Activated T-cell treated with anti-CD3 and anti-CD28 coated beads, Interleukin-2, amount 50 U/mL, for 72 hours (primary cell): ENCODE measurements at regions not wholly inside any gene's neighbourhood (a gene's known extent, or its start where the extent isn't known, plus 50 kb on each side); places are given as distances from the start of the nearest gene placed in this dataset.

Source experiments
- ATAC-seq, 2 donors: fragments of 150-1000 bp; cut with Tn5 transposase; replicated peaks in 1 of 2; 2 replicates each; pipeline ENCODE4 v1.10.0; 2021; ENCODE audit warnings: moderate library complexity in 2 of 2, mild to moderate bottlenecking in 1 of 2
- DNase-seq, 2 donors: peaks; one replicate each; pipeline ENCODE4 v3.0.0; 2021 to 2022; ENCODE audit warnings: mixed read lengths in 1 of 2
- H3K27ac Mint-ChIP-seq: one replicate; pipeline ENCODE4 v1.8.0; 2022; ENCODE audit warnings: mild to moderate bottlenecking, moderate library complexity, mixed read lengths
- H3K27me3 Mint-ChIP-seq: one replicate; pipeline ENCODE4 v1.8.0; 2022; ENCODE audit warnings: low read depth, mixed read lengths
- H3K36me3 Mint-ChIP-seq, 2 donors: one replicate each; pipeline ENCODE4 v1.8.0; 2022; ENCODE audit warnings: mixed read lengths in 2 of 2, mild to moderate bottlenecking in 1 of 2; ENCODE audit not compliant: insufficient read depth in 2 of 2
- H3K4me1 Mint-ChIP-seq: one replicate; pipeline ENCODE4 v1.8.0; 2022; ENCODE audit warnings: low read depth, mixed read lengths
- H3K4me3 Mint-ChIP-seq, 2 donors: one replicate each; pipeline ENCODE4 v1.8.0; 2022; ENCODE audit warnings: mild to moderate bottlenecking in 2 of 2, mixed read lengths in 2 of 2, moderate library complexity in 2 of 2
- H3K9me3 Mint-ChIP-seq, 2 donors: one replicate each; pipeline ENCODE4 v1.8.0; 2022; ENCODE audit warnings: mixed read lengths in 2 of 2

DNA sequence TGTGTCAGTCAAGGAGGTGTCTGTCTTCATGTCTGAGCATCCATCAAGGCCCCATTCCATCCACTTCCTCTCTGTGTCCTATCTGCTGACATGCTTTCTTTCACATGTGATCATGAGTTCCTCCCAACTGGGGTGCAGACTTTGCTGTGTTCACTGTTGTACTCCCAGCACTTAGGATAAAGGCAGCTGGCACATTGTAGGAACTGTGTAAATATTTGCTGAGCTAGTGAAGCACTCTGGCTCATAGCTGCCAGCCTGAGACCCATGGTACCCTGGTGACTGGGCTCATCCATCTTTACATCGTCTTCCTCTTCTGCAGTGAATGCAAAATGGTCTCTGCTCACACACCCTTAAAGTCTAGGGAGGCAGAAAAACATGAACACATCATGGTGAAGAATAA, 242.2 kb upstream of the IGFBP3 start:
- H3K27ac Mint-ChIP-seq = no peak overlapping the region
- ATAC-seq (no peak), DNase-seq (no peak)
- H3K36me3 Mint-ChIP-seq = no peaks in the 10 kb centered on the region
- no peaks in the 10 kb centered on the region for H3K27me3 Mint-ChIP-seq
- H3K9me3 Mint-ChIP-seq = no peaks in the 10 kb centered on the region
- H3K4me3 Mint-ChIP-seq = no peak overlapping the region
- H3K4me1 Mint-ChIP-seq = no peaks in the 10 kb centered on the region

DNA sequence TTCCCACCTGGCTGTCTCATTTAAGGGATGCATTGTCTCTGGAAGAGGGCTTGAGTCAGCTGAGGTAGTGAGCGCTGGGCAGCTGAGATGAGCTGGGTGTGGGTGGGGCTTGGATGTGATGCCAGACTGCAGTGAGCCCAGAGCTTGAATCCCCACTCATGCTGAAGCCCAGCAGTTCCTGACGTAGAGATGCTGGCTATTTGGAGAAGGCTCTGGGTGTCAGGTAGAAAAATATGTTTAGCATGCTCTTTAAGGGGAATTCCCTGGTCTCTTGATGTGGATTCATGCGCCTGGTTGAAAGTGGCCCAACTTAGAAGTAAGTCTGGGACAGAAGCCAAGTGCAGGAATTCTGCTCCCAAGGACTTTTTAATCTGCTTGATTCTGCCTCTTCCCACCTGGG, 241.5 kb upstream of the IGFBP3 start:
- Mint-ChIP-seq H3K9me3 (no peaks in the 10 kb centered on the region), H3K4me3 (no peak overlapping the region)

DNA sequence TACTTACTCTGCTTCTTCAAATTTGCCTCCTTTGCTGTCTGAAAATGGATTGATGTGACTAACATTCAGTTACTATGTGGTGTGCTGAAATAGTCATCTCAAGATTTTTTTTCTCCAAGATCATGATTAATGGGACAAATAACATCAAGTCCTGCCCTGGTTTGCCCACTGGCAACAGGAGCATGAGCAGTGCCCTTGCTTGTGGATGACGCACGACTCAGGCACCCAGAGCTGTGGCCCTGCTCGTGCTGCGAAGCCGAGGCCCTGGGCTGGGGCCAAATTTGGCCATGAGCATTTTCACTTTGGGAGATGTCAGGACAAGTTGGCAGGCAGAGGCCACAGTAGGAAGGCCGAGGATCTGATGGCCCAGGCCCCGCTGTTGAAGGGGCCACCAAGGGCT, 239.8 kb upstream of the IGFBP3 start:
- Mint-ChIP-seq H3K9me3 (no peaks in the 10 kb centered on the region), H3K27me3 (no peaks in the 10 kb centered on the region), H3K27ac (no peak overlapping the region), H3K4me1 (no peaks in the 10 kb centered on the region), H3K36me3 (no peaks in the 10 kb centered on the region), H3K4me3 (no peak overlapping the region)
- no peak for ATAC-seq
- no peak for DNase-seq

More for the DNA sequence above, 241.5 kb upstream of the IGFBP3 start:
- Mint-ChIP-seq H3K36me3 (no peaks in the 10 kb centered on the region), H3K4me1 (no peaks in the 10 kb centered on the region), H3K27me3 (no peaks in the 10 kb centered on the region), H3K27ac (no peak overlapping the region)
- no peak for ATAC-seq
- DNase-seq = no peak

DNA sequence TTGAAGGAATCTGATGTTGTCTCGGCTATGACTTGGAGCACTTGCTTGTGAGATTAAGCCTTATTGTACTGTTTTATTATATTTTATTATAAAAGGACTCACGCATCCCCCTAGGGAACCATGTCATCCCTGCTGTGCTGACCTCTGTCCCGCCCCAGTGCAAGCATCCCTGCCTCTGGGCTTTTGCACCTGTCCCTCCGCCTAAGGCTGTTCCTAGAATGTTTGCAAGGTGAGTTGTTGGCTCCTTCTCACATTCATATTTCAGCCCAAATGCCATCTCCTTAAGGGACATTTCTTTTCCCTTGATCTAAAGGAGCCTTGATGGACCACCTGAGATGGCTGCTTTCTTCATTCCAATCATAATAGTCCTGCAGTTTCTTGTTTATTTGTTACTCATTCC, 236.9 kb upstream of the IGFBP3 start:
- H3K9me3 Mint-ChIP-seq = no peaks in the 10 kb centered on the region
- H3K4me1 Mint-ChIP-seq = no peaks in the 10 kb centered on the region
- no peak overlapping the region for H3K4me3 Mint-ChIP-seq
- H3K36me3 Mint-ChIP-seq = no peaks in the 10 kb centered on the region
- no peak for DNase-seq
- no peak overlapping the region for H3K27ac Mint-ChIP-seq
- no peaks in the 10 kb centered on the region for H3K27me3 Mint-ChIP-seq
- ATAC-seq = no peak

DNA sequence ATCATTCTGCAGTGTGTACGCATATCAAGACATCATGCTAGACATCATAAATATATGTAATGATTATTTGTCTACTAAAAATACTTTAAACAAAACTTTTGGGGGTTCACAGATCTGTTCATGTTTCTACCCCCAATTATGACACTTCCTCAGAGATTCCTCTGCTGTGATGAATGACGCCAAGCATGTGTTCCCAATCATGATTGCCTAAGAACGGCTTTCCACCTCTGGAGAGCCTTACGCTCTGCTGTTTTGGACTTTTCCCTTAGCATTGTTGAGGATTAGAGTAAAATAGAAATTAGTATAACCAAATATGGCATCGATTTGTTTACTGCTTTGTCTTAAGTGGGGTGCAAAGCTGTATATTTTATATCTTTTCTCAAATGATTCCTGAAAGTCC, 236.3 kb upstream of the IGFBP3 start:
- H3K27ac Mint-ChIP-seq = no peak overlapping the region
- no peak overlapping the region for H3K4me3 Mint-ChIP-seq
- no peak for DNase-seq
- no peaks in the 10 kb centered on the region for H3K27me3 Mint-ChIP-seq
- H3K4me1 Mint-ChIP-seq = no peaks in the 10 kb centered on the region
- ATAC-seq = no peak
- H3K9me3 Mint-ChIP-seq = no peaks in the 10 kb centered on the region
- H3K36me3 Mint-ChIP-seq = no peaks in the 10 kb centered on the region

DNA sequence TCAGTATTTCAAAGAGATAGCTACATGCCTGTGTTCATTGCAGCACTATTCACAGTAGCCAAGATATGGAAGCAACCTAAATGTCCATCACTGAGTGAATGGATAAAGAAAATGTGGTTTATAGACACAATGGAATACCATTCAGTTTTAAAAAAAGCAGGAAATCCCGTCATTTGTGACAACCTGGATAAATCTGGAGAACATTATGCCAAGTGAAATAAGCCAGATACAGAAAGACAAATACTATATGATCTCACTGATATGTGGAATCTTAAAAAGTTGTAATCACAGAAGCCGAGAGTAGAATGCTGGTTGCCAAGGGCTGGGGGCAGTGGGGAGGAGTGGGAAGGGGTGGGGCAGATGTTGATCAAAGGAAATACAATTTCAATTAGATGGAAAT, 235.8 kb upstream of the IGFBP3 start:
- no peak overlapping the region for H3K27ac Mint-ChIP-seq
- DNase-seq (no peak), ATAC-seq (no peak)
- no peaks in the 10 kb centered on the region for H3K4me1 Mint-ChIP-seq
- no peaks in the 10 kb centered on the region for H3K27me3 Mint-ChIP-seq
- no peak overlapping the region for H3K4me3 Mint-ChIP-seq
- H3K9me3 Mint-ChIP-seq = no peaks in the 10 kb centered on the region
- no peaks in the 10 kb centered on the region for H3K36me3 Mint-ChIP-seq

DNA sequence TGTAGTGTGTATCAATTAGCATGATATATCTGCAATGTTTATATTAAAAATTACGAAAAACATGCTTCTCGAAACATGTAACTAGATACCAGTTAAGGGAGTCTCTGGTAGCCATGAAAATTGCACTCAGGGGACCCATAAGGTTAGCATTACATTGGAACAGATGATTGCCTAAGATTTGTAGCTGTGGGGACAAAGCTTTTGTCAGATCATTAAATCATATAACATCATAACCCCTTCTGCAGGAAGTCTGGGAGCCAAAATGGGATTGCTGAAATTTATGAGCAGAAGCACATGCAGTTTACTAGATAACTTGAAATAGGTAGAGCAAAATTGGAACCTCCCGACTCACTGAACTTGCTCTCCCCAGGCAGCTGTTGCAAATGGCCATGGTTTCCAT, 235.0 kb upstream of the IGFBP3 start:
- H3K27me3 Mint-ChIP-seq = no peaks in the 10 kb centered on the region
- no peaks in the 10 kb centered on the region for H3K4me1 Mint-ChIP-seq
- H3K9me3 Mint-ChIP-seq = no peaks in the 10 kb centered on the region
- H3K36me3 Mint-ChIP-seq = no peaks in the 10 kb centered on the region
- H3K27ac Mint-ChIP-seq = no peak overlapping the region
- ATAC-seq (no peak), DNase-seq (no peak)
- H3K4me3 Mint-ChIP-seq = no peak overlapping the region

DNA sequence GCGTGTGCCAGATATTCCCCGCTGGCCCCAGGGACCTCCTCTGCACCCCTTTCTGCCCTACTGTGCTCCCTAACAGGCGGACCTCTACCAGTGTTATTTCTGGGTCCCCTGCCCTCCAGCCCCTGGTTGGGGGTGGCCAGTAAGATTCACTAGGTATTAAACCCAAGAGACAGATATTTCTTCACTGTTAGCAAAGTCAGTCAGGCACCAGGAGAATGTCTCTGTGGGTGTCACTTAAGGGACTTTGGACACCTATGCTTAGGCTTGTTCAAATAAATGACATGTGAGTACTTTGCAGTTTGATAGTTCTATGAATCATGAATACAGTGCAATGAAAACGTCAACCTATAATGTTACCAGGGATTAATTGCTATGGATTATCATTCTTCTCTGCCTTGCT, 234.3 kb upstream of the IGFBP3 start:
- Mint-ChIP-seq H3K27me3 (no peaks in the 10 kb centered on the region), H3K36me3 (no peaks in the 10 kb centered on the region), H3K9me3 (no peaks in the 10 kb centered on the region), H3K4me1 (no peaks in the 10 kb centered on the region), H3K27ac (no peak overlapping the region), H3K4me3 (no peak overlapping the region)
- no peak for ATAC-seq
- DNase-seq = no peak

DNA sequence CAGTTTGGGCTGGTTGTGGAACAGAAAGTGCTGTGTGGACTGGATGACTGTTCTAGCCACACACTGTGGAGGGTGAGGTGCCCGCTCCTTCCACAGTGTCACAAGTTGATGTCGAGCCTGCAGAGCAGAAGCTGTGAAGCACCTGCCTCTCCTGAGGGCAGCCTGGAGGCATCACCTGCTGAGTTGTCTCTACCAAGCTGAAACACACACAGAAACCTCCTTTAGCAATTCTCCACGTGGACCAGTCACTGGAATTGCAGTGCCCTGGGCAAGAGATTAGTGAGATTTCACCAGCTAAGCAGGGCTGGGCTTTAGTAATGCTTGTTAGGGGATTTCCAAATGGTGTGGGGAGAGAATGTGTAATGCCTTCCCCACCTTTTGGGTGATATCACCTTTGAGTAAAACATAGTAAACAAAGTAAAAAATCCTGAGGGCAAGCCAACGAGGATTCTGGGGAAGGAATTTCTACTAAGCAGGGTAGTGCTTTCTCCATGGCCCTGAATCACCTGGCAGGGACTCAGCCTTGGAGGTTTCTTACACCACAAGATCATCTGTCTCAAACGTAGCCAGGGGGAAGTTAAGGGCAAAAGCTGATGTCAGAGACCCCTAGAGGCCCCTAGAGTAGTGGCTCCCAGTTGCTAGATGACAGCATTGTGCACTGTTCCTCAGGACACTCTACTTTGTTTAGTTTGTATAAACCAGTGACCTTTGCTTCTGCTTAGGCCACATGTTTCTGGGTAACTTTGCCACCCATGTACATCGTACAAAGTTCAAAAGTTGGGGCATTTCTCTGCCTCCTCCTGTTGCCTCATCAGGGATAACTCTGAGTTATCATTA, 233.1 kb upstream of the IGFBP3 start:
- peak; percentile 4 to 11 for DNase-seq
- H3K4me1 Mint-ChIP-seq = no peaks in the 10 kb centered on the region

DNA sequence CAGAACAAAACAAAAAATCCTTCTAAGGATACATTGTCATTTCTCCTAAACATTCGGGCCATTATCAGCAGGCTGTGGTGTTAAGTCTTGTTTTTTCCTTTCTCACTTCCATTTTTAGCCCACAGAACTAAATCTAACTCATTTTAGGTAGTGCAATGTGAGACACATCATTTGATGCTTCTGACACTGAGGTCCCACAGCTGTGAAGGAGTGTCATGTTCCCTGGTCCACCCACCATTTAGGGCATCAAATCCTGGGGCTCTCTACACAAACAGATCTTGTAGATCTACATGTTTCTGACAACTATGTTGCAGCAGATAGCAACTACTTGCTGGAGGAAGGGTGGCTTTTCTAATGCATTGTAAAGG, 232.5 kb upstream of the IGFBP3 start:
- H3K4me3 Mint-ChIP-seq = peak overlapping the region in 1 of 2 donors; percentile 24
- ATAC-seq (peak; percentile 63 to 74), DNase-seq (no peak)
- H3K27ac Mint-ChIP-seq = no peak overlapping the region
- H3K36me3 Mint-ChIP-seq = no peaks in the 10 kb centered on the region
- no peaks in the 10 kb centered on the region for H3K27me3 Mint-ChIP-seq
- H3K4me1 Mint-ChIP-seq = no peaks in the 10 kb centered on the region
- H3K9me3 Mint-ChIP-seq = no peaks in the 10 kb centered on the region

More for the DNA sequence above, 233.1 kb upstream of the IGFBP3 start:
- peak; percentile 78 to 81 for ATAC-seq
- H3K27ac Mint-ChIP-seq = no peak overlapping the region
- no peaks in the 10 kb centered on the region for H3K27me3 Mint-ChIP-seq
- H3K36me3 Mint-ChIP-seq = no peaks in the 10 kb centered on the region
- peak overlapping the region in 1 of 2 donors; percentile 24 for H3K4me3 Mint-ChIP-seq
- no peaks in the 10 kb centered on the region for H3K9me3 Mint-ChIP-seq

DNA sequence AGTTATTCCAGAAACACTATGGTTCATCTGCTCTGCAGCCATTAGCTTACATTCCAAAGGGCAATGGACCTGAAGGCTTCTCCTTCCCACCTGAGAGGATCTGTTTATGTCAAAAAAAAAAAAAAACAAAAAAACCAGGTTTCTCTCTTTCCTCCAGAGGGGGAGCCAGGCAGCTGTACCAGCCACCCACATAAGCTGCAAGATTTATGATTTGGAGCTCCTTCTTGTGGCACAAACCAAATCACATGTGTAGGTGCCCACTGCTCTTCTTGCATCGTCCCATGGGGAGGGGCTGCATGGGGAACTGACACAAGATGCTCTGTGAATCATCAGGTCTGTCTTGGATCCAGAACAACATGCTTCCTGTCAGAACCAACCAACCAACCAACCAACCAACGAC, 231.6 kb upstream of the IGFBP3 start:
- Mint-ChIP-seq H3K4me3 (no peak overlapping the region), H3K4me1 (no peaks in the 10 kb centered on the region), H3K9me3 (peaks cover 0 to 2% of the 10 kb centered on the region in 2 donors), H3K36me3 (no peaks in the 10 kb centered on the region), H3K27ac (no peak overlapping the region), H3K27me3 (no peaks in the 10 kb centered on the region)
- DNase-seq (no peak), ATAC-seq (no peak)

DNA sequence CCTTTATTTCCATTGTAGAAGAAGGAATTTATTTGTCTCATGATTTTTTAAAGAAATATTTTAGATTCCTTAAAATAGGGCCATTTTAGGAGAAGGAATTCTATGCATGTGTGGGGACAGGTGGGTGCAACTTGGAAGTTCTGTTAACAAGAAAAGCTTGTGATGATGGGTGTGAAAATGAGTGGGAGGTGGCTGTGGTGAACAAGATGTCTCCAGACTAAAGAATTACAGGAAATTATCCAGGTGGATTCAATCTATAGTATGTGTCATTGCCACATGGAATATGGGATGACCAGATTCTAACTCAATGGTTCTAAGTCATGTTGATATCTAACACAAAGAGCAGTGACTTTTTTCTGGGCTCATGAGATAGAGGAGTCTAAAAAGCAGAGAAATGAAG, 229.6 kb upstream of the IGFBP3 start:
- H3K4me1 Mint-ChIP-seq = no peaks in the 10 kb centered on the region
- DNase-seq (no peak), ATAC-seq (no peak)
- no peak overlapping the region for H3K27ac Mint-ChIP-seq
- no peak overlapping the region for H3K4me3 Mint-ChIP-seq
- no peaks in the 10 kb centered on the region for H3K36me3 Mint-ChIP-seq
- no peaks in the 10 kb centered on the region for H3K27me3 Mint-ChIP-seq
- H3K9me3 Mint-ChIP-seq = peaks cover 2% of the 10 kb centered on the region in 2 donors

DNA sequence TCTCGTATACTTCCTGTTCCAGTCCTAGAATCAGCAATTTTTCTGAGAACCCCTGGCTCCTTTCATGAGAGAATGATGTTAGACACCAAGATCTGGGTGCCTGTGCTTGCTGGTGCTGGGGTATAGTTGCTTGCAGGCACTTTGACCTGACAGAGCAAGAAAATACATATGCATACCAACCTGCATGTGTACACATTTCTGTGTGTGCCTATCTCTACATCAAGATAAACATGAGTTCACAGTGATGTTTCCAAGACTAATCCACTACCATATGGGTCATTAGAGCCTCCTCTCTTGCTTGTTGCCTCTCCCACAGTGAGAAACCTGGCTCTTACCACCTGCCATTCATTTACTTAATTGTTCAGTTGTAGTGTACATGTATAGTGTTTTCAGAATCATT, 229.1 kb upstream of the IGFBP3 start:
- no peaks in the 10 kb centered on the region for H3K36me3 Mint-ChIP-seq
- no peak for DNase-seq
- no peaks in the 10 kb centered on the region for H3K27me3 Mint-ChIP-seq
- no peak overlapping the region for H3K4me3 Mint-ChIP-seq
- no peaks in the 10 kb centered on the region for H3K4me1 Mint-ChIP-seq
- H3K27ac Mint-ChIP-seq = no peak overlapping the region
- H3K9me3 Mint-ChIP-seq = peaks cover 2% of the 10 kb centered on the region in 2 donors
- no peak for ATAC-seq

DNA sequence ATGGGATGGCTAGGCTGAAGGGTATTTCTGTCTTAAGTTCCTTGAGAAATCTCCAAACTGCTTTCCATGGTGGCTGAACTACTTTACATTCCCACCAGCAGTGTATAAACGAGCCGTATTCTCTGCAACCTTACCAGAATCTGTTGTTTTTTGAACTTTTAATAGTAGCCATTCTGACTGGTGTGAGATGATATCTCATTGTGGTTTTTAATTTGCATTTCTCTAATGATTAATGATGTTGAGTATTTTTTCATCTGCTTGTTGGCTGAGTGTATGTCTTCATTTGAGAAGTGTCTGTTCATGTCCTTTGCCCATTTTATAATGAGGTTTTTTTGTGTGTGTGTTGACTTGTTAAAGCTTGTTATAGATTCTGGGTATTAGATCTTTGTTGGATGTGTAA, 226.8 kb upstream of the IGFBP3 start:
- Mint-ChIP-seq H3K27ac (peak overlapping the region; percentile 7), H3K27me3 (no peaks in the 10 kb centered on the region), H3K4me3 (no peak overlapping the region), H3K4me1 (no peaks in the 10 kb centered on the region), H3K36me3 (no peaks in the 10 kb centered on the region), H3K9me3 (peaks cover 2 to 4% of the 10 kb centered on the region in 2 donors)
- DNase-seq (no peak), ATAC-seq (no peak)
